Stimulated activated memory B cell treated with anti-CD40 and anti-IgM and Interleukin-4, amounts not matched to agents 10 μg/mL and 1 μg/mL and 100 μg/mL, for 72 hours (primary cell): ENCODE measurements at regions not wholly inside any gene's neighbourhood (a gene's known extent, or its start where the extent isn't known, plus 50 kb on each side); places are given as distances from the start of the nearest gene placed in this dataset.

Experiments used
- ATAC-seq: fragments of 150-1000 bp; cut with Tn5 transposase; 2 replicates; pipeline ENCODE4 v1.10.0; 2021
- H3K27ac Mint-ChIP-seq: one replicate; pipeline ENCODE4 v1.8.0; 2022; ENCODE audit warnings: mild to moderate bottlenecking, mixed read lengths
- H3K27me3 Mint-ChIP-seq: one replicate; pipeline ENCODE4 v1.8.0; 2022; ENCODE audit warnings: mixed read lengths
- H3K36me3 Mint-ChIP-seq: one replicate; pipeline ENCODE4 v1.8.0; 2022; ENCODE audit warnings: mixed read lengths
- H3K4me1 Mint-ChIP-seq: one replicate; pipeline ENCODE4 v1.8.0; 2022; ENCODE audit warnings: mixed read lengths
- H3K4me3 Mint-ChIP-seq: one replicate; pipeline ENCODE4 v1.8.0; 2022; ENCODE audit warnings: mild to moderate bottlenecking, moderate library complexity, mixed read lengths
- H3K9me3 Mint-ChIP-seq: one replicate; pipeline ENCODE4 v1.8.0; 2022; ENCODE audit warnings: mixed read lengths

GRCh38 chr13:65915195-65915594 lies 1314.9 kb downstream of the PCDH9 start:
- Mint-ChIP-seq H3K36me3 (no peaks in the 10 kb centered on the region), H3K4me1 (no peaks in the 10 kb centered on the region), H3K27me3 (no peaks in the 10 kb centered on the region), H3K27ac (no peak overlapping the region), H3K9me3 (peaks cover 7% of the 10 kb centered on the region), H3K4me3 (no peak overlapping the region)
- no peak for ATAC-seq

- Mint-ChIP-seq H3K27me3 (no peaks in the 10 kb centered on the region), H3K4me3 (no peak overlapping the region), H3K27ac (no peak overlapping the region), H3K4me1 (no peaks in the 10 kb centered on the region), H3K36me3 (no peaks in the 10 kb centered on the region), H3K9me3 (peaks cover 7% of the 10 kb centered on the region)
- ATAC-seq = no peak
Measured at GRCh38 chr13:65914716-65915115, 1315.4 kb downstream of the PCDH9 start.

- Mint-ChIP-seq H3K27me3 (no peaks in the 10 kb centered on the region), H3K4me3 (no peak overlapping the region), H3K9me3 (peaks cover 6% of the 10 kb centered on the region), H3K4me1 (no peaks in the 10 kb centered on the region), H3K36me3 (no peaks in the 10 kb centered on the region), H3K27ac (no peak overlapping the region)
- no peak for ATAC-seq
Measured at GRCh38 chr13:65913173-65913572, 1317.0 kb downstream of the PCDH9 start.

- Mint-ChIP-seq H3K27me3 (no peaks in the 10 kb centered on the region), H3K27ac (no peak overlapping the region), H3K36me3 (no peaks in the 10 kb centered on the region), H3K4me3 (no peak overlapping the region), H3K4me1 (no peaks in the 10 kb centered on the region), H3K9me3 (peaks cover 4% of the 10 kb centered on the region)
- ATAC-seq = no peak
Measured at GRCh38 chr13:65912516-65912915, 1317.6 kb downstream of the PCDH9 start.

GRCh38 chr13:65911546-65912193 lies 1318.5 kb downstream of the PCDH9 start:
- H3K27ac Mint-ChIP-seq = no peak overlapping the region
- H3K27me3 Mint-ChIP-seq = no peaks in the 10 kb centered on the region
- no peak for ATAC-seq
- no peaks in the 10 kb centered on the region for H3K36me3 Mint-ChIP-seq
- peaks cover 7% of the 10 kb centered on the region for H3K9me3 Mint-ChIP-seq
- H3K4me3 Mint-ChIP-seq = no peak overlapping the region
- H3K4me1 Mint-ChIP-seq = no peaks in the 10 kb centered on the region

GRCh38 chr13:65909501-65909900 lies 1320.6 kb downstream of the PCDH9 start:
- Mint-ChIP-seq H3K4me3 (no peak overlapping the region), H3K27ac (no peak overlapping the region), H3K9me3 (peaks cover 7% of the 10 kb centered on the region), H3K36me3 (no peaks in the 10 kb centered on the region), H3K27me3 (no peaks in the 10 kb centered on the region), H3K4me1 (no peaks in the 10 kb centered on the region)
- no peak for ATAC-seq

GRCh38 chr13:65907666-65908525 lies 1322.2 kb downstream of the PCDH9 start:
- Mint-ChIP-seq H3K4me1 (no peaks in the 10 kb centered on the region), H3K4me3 (no peak overlapping the region), H3K27ac (no peak overlapping the region), H3K36me3 (no peaks in the 10 kb centered on the region), H3K9me3 (peaks cover 7% of the 10 kb centered on the region), H3K27me3 (no peaks in the 10 kb centered on the region)
- ATAC-seq = no peak

- Mint-ChIP-seq H3K9me3 (peaks cover 10% of the 10 kb centered on the region), H3K36me3 (no peaks in the 10 kb centered on the region), H3K4me3 (no peak overlapping the region), H3K4me1 (no peaks in the 10 kb centered on the region), H3K27ac (no peak overlapping the region), H3K27me3 (no peaks in the 10 kb centered on the region)
- ATAC-seq = no peak
Measured at GRCh38 chr13:65901723-65902122, 1328.4 kb downstream of the PCDH9 start.

GRCh38 chr13:65894049-65894448 lies 1336.1 kb downstream of the PCDH9 start:
- H3K27ac Mint-ChIP-seq = no peak overlapping the region
- H3K9me3 Mint-ChIP-seq = peaks cover 6% of the 10 kb centered on the region
- ATAC-seq = no peak
- H3K4me1 Mint-ChIP-seq = no peaks in the 10 kb centered on the region
- H3K4me3 Mint-ChIP-seq = no peak overlapping the region
- H3K36me3 Mint-ChIP-seq = no peaks in the 10 kb centered on the region
- H3K27me3 Mint-ChIP-seq = no peaks in the 10 kb centered on the region

GRCh38 chr13:65892859-65893258 lies 1337.3 kb downstream of the PCDH9 start:
- peaks cover 6% of the 10 kb centered on the region for H3K9me3 Mint-ChIP-seq
- no peak overlapping the region for H3K27ac Mint-ChIP-seq
- H3K4me3 Mint-ChIP-seq = no peak overlapping the region
- H3K36me3 Mint-ChIP-seq = no peaks in the 10 kb centered on the region
- no peaks in the 10 kb centered on the region for H3K4me1 Mint-ChIP-seq
- H3K27me3 Mint-ChIP-seq = no peaks in the 10 kb centered on the region
- no peak for ATAC-seq

GRCh38 chr13:65889368-65889767 lies 1340.8 kb downstream of the PCDH9 start:
- Mint-ChIP-seq H3K36me3 (no peaks in the 10 kb centered on the region), H3K9me3 (peaks cover 3% of the 10 kb centered on the region), H3K27ac (no peak overlapping the region), H3K4me1 (no peaks in the 10 kb centered on the region), H3K4me3 (no peak overlapping the region), H3K27me3 (no peaks in the 10 kb centered on the region)
- ATAC-seq = no peak

GRCh38 chr13:65882810-65883209 lies 1347.3 kb downstream of the PCDH9 start:
- no peak for ATAC-seq
- Mint-ChIP-seq H3K4me1 (no peaks in the 10 kb centered on the region), H3K36me3 (no peaks in the 10 kb centered on the region), H3K27ac (no peak overlapping the region), H3K9me3 (peaks cover under 1% of the 10 kb centered on the region), H3K4me3 (no peak overlapping the region), H3K27me3 (no peaks in the 10 kb centered on the region)

GRCh38 chr13:65881561-65882155 lies 1348.5 kb downstream of the PCDH9 start:
- Mint-ChIP-seq H3K36me3 (no peaks in the 10 kb centered on the region), H3K4me3 (no peak overlapping the region), H3K27me3 (no peaks in the 10 kb centered on the region), H3K27ac (no peak overlapping the region), H3K9me3 (peaks cover 3% of the 10 kb centered on the region), H3K4me1 (no peaks in the 10 kb centered on the region)
- no peak for ATAC-seq

- peaks cover 6% of the 10 kb centered on the region for H3K9me3 Mint-ChIP-seq
- no peak for ATAC-seq
- no peak overlapping the region for H3K27ac Mint-ChIP-seq
- H3K4me1 Mint-ChIP-seq = no peaks in the 10 kb centered on the region
- H3K4me3 Mint-ChIP-seq = no peak overlapping the region
- no peaks in the 10 kb centered on the region for H3K27me3 Mint-ChIP-seq
- H3K36me3 Mint-ChIP-seq = no peaks in the 10 kb centered on the region
Measured at GRCh38 chr13:65875031-65875430, 1355.1 kb downstream of the PCDH9 start.

- H3K27me3 Mint-ChIP-seq = no peaks in the 10 kb centered on the region
Measured at GRCh38 chr13:65872448-65872847, 1357.7 kb downstream of the PCDH9 start.

GRCh38 chr13:65868884-65869283 lies 1361.3 kb downstream of the PCDH9 start:
- no peak for ATAC-seq
- H3K27ac Mint-ChIP-seq = no peak overlapping the region
- H3K4me1 Mint-ChIP-seq = no peaks in the 10 kb centered on the region
- no peaks in the 10 kb centered on the region for H3K36me3 Mint-ChIP-seq
- no peaks in the 10 kb centered on the region for H3K27me3 Mint-ChIP-seq
- no peak overlapping the region for H3K4me3 Mint-ChIP-seq
- peaks cover 5% of the 10 kb centered on the region for H3K9me3 Mint-ChIP-seq

More at GRCh38 chr13:65872448-65872847, 1357.7 kb downstream of the PCDH9 start:
- Mint-ChIP-seq H3K4me3 (no peak overlapping the region), H3K36me3 (no peaks in the 10 kb centered on the region), H3K9me3 (peaks cover 2% of the 10 kb centered on the region), H3K4me1 (no peaks in the 10 kb centered on the region), H3K27ac (no peak overlapping the region)
- no peak for ATAC-seq
